SW480 (cell line): ENCODE measurements at regions not wholly inside any gene's neighbourhood (a gene's known extent, or its start where the extent isn't known, plus 50 kb on each side); places are given as distances from the start of the nearest gene placed in this dataset.

Experiments
- DNase-seq: peaks from one replicate; pipeline ENCODE4 v3.0.0-alpha.2; 2016; ENCODE audit warnings: low spot score

DNA sequence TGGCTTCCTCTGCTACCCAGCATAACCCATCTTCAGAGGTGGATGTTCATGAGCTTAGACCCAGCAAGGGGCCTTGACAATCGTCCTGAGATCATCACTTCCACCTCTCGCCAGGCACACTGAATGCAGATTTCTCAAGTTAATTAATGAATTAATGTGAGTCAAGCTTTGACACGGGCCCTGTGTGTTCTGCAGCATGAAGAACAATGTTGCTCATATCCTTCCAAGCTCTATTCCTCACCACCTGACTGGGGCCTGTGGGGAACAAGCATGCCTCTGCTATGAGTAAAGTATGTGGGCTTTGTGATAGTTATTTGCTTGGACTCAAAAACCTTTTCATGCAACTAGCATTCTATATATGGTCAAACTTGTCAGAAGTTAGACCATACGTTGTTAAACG, 122.0 kb downstream of the SEC16B start:
- DNase-seq, result no peak

DNA sequence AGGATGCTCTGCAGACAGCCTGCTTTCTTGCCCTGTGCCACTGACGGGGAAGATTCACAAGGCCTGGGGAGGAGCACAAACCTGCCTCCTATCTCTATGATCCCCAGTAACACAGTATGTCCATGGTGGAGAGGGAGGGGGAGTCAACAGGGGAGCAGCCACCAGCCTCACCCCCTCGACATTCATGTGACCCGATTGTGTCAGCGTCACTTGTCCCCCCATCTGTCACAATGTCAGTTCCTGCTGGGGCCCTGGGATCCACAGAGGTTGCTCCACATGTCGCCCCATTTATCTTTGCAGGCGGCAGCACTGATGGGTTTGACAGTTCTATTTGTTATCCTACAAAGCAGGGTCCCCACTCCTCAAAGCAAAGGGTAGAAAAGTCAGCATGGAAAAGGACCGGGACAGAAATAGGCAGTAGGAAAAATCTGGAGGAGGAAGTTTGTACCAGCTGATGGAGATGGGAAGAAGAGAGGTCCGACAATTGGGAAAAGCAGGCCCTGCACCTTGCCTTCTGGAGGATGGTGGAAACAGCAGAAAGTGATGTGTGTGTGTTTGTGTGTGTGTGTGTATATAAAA, 130.9 kb downstream of the SEC16B start:
- DNase-seq, result no peak

DNA sequence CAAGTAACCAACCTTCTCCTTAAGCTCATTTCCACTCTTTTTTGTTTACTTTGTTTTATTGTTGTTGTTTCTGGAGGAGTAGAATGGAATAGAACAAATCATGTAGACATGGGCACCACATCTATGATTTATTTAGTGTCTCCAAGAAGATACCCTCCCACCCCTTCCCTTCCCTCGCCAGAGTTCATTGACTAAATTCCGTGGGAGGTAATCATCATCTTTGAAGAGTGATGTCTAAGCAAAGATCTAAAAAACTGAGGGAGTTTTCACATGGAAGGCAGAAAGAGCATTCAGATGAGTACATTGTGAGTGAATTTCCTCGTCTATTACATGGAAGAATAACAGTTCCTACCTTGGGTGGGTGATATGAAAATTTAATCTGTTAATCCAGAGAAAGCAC, 136.2 kb downstream of the SEC16B start:
- DNase-seq, result no peak

DNA sequence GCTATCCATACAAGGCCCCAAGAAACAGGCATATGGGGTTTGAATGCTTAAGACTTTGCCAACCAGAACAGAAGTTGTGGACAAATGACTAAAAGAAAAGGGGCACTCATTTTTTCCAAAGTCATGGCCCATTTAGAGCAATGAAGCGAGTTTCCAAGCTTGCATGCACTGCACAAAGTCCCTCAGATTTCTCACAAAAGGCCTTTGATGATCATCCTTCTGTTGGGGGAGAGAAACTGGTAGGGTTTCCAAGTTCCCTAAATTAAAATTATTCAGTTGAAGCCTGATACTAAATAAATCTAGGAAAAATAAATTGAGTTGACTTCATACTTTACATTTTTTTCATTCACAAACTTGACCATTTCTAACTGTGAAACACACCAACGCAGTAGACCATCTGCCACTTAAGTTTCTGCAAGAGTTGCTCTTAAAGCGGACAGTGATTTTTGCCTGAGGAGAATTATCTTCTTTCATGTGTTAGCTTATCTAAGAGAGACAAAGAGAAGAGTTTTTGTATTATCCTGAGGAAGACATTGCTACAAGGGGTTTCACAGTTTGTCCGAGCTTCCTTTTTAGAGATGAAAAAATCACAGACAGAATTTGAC, 139.2 kb downstream of the SEC16B start:
- no peak for DNase-seq

DNA sequence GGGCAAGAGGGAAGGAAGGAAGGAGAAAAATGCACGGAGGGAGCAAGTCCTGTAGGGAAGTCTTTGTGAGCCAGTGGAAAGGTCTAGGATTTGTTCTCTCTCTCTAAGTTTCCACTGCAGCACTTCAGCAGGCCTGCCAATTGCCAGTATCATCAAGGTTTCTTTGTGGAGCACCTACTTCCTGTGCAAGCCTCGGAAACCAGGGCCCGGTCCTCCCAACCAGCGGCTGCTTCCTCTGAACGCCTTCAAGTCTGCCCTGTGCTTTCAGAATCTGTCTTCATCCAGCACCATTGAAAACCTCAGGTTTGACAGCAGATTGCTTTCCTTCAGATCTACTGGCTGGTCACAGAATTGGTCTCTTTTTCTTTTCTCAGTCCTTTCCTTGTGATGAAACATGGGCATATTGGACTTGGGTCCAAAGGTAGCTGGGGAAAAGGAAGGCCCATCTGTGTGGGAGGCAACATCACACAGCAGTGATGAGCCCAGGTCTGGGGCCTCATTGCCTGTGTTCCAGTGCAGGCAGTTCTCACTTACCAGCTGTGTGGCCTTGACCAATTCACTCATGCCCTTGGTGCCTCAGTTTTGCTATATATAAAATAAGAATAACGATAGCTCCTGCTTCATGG, 144.5 kb downstream of the SEC16B start:
- no peak for DNase-seq

DNA sequence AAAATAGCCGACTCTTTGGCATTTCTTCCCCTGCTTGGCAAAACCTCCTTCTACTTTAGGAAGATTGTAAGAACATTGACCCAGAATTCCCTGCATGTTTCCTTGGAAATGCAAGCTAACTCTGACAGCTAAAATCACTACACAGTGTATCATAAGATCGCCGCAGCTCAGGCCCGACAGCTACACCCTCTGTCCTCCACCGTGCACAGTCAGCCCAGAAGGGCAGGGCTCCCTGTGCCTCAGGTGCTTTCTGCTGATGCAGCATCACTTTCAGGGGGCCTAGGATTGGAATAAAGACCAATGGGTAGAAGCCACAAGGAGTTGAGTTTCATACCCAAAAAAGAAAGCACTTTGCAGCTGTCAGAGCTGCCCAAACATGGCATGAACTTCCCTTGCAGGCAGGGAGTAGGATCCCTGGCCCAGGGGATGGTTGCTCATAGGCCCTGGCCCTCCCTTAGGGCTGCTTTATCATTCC, 145.3 kb downstream of the SEC16B start:
- DNase-seq, result no peak

DNA sequence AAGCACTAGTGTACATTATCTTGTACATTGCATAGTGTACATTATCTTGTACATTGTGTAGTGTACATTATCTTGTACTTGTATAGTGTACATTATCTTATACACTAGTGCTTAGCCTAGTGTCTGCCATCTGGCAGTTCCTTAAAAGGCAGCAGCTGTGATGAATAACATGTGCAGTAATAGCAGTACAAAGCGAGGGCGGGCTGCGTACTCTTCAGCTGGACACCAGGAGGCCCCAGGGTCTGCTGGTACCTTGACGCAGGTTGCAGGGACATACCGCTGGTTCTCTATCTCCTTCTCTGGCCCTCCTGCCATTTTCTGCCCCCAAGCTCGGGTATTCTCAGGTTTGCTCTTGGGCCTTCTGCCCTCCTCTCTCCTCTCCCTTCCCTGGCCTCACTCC, 149.6 kb downstream of the SEC16B start:
- DNase-seq, result no peak

DNA sequence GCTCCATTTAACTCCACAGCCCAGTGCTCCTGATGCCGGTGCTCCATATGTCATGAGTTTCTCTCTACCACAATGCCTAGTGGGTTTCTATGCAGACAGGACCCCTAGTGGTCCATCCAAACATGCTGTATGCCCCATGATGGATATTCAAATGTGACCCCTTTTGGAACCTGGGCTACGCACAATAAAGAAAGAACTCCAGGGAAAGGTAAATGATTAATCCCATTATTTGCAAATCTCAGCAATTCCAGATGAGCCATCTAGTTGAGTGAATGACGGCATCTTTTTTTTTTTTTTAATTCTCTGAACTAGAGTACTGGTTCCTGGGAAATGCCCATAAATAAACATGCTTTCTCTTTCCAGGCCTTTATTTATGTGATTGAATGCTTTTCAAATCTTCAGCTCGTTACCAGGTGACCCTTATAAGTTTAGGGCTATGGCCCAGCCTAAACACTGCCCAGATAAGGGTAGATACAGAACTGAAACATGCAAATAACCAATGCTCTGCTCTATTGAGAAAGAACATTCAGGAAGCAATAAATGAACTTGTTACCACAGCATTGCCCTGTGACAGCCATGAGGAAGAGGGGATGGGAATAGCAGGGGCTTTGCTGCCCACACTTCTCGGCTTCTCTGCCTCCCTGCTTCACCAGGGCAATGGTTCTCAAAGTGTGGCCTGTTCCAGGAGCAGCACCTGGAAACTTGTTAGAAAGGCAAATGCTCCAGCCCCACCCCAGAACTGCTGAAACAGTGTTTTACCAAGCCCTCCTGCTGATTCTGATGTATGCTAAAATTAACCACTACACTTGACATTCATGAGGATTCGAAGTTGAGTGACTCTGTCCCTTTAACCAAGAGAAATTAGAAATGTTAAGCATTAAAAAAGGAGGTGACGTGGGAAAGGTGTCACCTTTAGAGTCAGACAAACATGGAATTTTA, 151.7 kb downstream of the SEC16B start:
- DNase-seq, result no peak

DNA sequence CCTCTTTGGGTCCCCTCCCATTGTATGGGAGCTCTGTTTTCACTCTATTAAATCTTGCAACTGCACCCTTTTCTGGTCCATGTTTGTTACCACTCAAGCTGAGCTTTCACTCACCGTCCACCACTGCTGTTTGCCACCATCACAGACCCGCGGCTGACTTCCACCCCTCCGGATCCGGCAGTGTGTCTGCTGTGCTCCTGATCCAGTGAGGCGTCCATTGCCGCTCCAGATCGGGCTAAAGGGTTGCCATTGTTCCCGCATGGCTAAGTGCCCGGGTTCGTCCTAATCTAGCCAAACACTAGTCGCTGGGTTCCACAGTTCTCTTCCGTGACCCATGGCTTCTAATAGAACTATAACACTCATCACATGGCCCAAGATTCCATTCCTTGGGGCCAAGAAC, 157.2 kb downstream of the SEC16B start:
- no peak for DNase-seq

DNA sequence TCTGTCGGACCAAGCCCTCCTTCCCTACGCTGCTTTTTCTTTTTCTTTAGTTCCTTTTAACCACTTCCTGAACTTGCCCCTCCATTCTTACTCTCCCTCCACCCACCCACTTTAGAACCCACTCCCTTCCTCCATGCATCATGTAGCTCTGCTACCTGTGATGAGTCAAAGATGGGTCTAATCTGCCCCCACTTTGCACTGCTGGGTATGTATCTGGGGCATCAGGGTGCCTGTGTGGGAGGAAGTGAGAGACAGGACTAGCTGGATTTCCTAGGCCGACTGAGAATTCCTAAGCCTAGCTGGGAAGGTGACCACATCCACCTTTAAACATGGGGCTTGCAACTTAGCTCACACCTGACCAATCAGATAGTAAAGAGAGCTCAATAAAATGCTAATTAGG, 157.7 kb downstream of the SEC16B start:
- no peak for DNase-seq

DNA sequence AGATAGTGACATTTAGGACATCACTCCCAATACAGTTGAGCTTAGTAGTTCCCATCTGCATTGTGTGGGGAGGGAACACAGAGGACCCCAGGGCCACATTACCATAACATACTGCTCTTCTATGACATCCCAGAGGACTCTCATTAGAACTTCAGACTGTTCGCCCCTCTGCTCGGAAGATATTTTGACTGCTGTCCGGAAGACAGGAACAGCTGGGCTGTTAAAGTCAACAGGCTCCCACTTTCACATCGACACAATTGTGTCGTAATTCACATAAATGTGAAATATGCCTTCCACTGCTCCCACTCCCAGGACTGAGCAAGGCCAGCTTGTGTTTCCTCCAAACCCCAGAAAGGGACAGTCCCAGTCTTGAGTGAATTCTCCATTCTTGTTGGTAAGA, 158.4 kb downstream of the SEC16B start:
- DNase-seq, result no peak

DNA sequence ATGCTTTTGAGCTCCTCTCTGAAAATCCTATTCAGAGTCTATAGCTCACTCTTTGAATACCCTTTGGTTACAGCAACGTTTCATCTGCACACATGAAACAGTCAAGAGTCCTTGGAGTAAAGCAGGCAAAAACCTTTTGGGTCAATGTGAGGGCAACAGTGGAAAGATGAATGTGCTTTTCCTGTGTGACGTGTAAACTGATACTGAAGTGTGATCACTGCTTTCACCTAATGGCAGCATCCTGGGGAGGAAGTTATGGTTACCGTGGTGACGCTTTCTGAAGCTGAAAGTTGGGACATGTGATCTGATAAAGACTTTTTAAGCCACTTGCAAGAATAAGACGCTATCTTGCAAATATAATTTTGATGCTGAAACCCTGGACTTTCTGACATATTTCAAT, 160.0 kb downstream of the SEC16B start:
- DNase-seq, result no peak

DNA sequence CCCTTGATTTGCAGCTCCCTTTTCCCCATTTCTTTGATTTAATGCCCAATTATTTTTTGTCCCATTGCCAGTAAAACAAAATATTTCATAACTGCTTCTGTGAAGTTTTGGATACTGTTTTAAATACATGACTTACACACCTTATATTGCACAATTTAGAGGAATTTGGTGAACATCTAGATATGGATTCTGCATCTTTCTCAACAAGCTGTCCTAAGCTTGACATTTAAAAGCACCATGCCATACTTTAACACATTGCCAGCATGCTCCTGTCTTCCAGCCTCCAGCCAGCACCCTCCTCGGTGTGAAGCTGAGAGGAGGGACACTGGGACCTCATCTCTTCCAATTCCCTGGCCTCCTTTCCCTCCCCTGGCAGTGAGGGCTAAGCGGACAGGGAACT, 167.6 kb downstream of the SEC16B start:
- no peak for DNase-seq

DNA sequence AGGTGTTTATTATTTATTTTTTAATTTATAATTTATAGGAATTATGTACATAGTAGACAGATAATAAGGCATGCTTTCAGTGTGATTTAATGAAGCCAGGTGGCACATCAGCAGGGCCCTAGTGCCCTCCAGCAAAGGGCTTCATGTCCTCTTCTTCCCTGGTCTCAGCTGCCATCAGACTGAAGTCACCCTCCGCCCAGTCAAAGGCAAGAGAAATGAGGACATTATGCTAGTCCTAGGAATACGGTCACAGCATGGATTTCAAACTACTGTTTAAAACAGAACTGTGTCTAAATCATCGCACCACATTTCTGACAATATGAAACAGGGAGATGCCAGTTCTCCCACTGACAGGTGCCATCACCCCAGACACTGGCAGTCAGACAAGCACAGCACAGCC, 168.1 kb downstream of the SEC16B start:
- DNase-seq, result no peak

DNA sequence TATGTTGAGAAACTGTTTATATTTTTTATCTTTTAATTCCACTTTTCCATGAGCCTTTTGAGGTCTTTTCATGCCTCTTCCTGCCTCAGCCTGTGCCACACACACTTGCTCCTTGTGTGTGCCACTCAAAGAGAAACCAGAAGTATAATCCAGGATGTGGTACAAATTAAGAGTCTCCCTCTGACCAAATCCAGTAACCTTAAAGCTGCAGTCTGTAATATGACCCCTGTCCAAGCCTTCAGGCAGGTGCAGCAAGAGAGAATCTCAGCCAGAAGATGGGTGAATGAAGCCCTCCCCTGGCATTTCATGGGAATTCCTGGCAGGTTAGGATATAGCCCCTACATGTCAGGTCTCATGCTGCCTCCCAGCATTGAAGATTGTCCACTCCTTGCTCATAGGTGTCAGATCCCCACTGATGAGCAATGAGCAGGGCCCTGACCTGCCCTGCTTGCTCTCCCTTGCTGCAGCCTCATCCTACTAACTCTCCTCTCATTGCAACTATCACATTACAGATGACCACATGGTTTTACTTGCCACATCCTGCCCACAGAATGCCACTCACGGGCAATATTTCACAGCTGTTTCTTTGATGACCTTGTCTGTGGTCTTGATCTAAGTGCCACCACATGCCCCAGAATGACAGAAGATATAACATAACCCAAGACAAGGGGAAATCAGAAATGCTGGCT, 169.3 kb downstream of the SEC16B start:
- DNase-seq, result peak; percentile 94

DNA sequence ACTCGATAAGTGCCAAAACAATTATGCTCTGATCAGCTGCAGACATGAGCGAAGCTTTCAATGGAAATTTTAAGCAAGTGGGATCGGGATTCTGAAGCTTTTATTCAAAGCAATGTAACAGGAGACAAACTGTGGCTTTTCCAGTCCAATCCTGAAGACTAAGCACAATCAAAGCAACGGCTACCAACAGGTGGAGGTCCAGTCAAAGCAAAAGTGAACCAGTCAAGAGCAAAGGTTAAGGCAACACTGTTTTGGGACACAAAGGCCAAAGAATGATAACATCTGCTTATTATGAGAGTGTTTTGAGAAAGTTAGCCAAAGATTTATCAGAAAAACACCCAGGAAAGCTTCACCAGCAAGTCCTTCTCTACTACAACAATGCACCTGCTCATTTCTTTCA, 170.1 kb downstream of the SEC16B start:
- DNase-seq, result no peak

DNA sequence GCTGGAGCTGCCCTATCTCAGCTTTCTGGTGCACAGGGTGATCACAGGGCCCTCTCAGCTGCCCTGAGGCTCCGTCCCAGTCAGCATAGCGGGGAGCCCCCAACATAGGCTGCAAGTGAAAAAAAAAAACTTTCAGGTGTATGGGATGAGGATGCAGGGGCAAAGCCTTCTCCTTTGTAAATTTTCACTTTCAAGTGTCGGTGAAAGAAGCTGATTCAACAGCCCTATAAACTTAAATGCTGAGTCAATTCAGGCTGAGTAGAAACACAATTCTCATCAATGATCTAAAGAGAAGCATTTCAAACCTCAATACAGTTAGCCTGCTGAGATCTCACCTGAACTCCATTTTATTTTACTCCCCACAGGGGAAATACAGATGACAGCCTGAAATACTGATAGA, 171.2 kb downstream of the SEC16B start:
- DNase-seq, result no peak

DNA sequence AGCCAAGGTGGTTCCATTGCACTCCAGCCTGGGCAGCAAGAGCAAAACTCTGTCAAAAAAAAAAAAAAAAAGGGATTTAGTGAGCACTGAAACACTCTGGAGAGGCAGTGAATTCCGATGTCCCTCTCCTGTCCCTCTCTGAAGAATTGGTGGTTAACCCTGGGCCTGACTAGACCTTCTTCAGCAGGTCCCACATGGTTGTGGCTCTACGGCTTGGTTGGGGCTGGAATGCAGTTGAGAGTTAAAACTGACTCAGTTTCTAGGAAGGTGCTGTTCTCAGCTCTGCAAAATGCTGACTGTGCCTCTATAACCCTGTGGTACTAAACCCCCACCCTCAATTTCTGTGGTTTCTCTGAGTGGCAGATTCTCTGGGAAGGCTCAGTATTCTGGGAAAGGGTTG, 173.3 kb downstream of the SEC16B start:
- DNase-seq, result no peak

DNA sequence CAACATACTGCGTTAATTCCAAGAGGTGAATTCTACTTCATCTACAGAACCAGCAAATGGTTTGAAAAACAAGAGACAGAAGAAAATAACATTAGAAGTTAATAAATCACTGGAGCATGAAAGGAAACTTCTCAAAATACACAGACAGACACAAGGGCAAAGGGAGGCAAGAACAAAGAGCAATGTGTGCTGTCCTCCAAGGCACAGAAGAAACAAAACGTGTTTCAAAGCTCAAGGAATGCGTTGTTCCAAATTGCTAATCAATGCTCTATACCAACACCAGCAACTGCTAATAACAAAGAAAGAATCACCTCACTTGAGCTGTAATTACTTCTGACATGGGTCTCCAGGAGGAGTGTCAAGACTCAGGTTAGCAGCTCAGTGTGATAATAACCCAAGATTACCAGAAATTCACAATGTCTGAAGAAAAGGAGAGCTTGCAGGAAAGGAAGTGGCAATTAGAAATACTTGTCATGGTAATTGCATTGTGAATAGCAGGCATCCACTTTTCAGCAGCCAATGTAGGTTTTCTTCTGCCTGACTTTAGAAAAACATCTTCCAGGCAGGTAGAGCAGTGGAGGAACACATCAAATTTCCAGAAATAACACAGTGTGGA, 175.4 kb downstream of the SEC16B start:
- DNase-seq, result no peak

DNA sequence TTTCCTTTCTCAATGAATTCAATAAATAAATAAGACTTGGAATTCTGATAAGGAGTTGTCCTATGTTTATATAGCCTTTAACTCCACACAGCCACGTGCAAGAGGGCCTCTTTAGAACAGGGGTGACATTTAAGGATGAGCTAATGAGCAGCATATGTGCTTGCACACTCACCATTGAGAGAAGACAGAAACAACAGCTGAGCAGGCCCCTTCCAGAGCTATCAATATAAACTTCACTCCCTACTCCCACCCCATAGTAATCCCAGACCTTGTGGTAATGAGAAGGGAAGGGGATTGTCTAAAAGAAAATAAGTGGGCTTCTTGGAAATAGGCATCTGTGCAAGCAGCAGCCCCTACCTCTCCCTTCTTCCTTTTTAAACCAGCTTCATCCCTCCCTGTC, 176.0 kb downstream of the SEC16B start:
- no peak for DNase-seq

DNA sequence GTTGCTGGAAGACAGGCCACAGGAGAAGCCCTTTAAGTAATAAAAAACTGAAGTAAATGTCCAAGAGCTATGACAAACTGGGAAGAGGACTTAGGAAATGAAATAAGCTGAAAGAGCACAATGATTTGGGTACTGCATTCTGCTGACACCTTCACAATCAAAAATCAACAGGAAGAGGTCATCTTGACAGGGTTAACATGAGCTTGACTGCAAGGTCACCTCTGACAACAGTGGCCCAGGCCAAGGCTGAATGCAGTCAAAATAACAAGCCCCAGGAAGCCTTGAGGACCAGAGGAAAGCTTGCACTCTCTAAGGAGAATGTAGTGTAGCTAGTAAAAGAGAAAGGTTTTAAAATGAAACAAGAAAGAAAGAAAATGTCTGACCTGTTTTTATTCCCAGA, 179.3 kb downstream of the SEC16B start:
- no peak for DNase-seq

DNA sequence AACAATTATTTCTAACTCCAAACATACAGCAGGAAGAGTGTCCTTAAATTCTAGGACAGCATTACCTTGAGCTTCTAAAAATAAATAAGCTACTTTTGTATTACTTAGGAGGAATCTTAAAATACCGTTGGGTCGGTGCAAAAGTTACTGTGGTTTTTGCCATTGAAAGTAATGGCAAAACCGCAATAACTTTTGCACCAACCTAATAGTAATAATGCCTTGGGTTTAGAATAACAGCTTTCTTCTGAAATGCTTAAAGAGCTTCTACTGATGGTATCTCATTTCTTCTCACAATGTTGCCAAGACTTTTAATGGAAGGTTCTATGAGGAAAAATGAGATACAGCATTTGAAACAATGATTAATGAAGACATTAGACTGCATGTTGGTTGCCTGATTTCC, 179.9 kb downstream of the SEC16B start:
- no peak for DNase-seq
